Uterus (tissue), 3 donors: ENCODE measurements at regions not wholly inside any gene's neighbourhood (a gene's known extent, or its start where the extent isn't known, plus 50 kb on each side); places are given as distances from the start of the nearest gene placed in this dataset.

Experiments used
- DNase-seq, 2 donors: peaks; one replicate each; pipeline ENCODE4 v3.0.0-alpha.2; 2019 to 2020
- H3K27ac ChIP-seq, 2 donors: fragments of 200-600 bp; sonication (generic); 1 replicate in 1 of 2; 2 replicates in 1 of 2; pipeline ENCODE4 v1.5.1; 2016 to 2018
- H3K27me3 ChIP-seq, 2 donors: fragments of 200-600 bp; sonication (generic); one replicate each; pipeline ENCODE4 v1.5.1; 2018 to 2019; ENCODE audit warnings: control low read depth in 1 of 2
- H3K36me3 ChIP-seq, 2 donors: fragments of 200-600 bp; sonication (generic); one replicate each; pipeline ENCODE4 v1.5.1; 2019; ENCODE audit warnings: control low read depth in 1 of 2
- H3K4me1 ChIP-seq, 2 donors: fragments of 200-600 bp; sonication (generic); one replicate each; pipeline ENCODE4 v1.5.1; 2018 to 2019; ENCODE audit warnings: control low read depth in 1 of 2
- H3K4me3 ChIP-seq, 2 donors: fragments of 200-600 bp; sonication (generic); 1 replicate in 1 of 2; 2 replicates in 1 of 2; pipeline ENCODE4 v1.5.1; 2018 to 2019; ENCODE audit warnings: mild to moderate bottlenecking in 1 of 2
- H3K9me3 ChIP-seq, 2 donors: fragments of 200-600 bp; sonication (generic); one replicate each; pipeline ENCODE4 v1.5.1; 2019; ENCODE audit warnings: control low read depth in 1 of 2
- CTCF ChIP-seq, 4 experiments: fragments of 200-600 bp in 2 of 4; fragments of 450-650 bp in 2 of 4; sonication (generic) in 2 of 4; IDR thresholded peaks; one replicate each; pipeline ENCODE4 v1.5.1; 2016 to 2019; ENCODE audit warnings: antibody characterized with exemption in 4 of 4, mild to moderate bottlenecking in 2 of 4, moderate library complexity in 1 of 4
- POLR2A ChIP-seq, 2 donors: fragments of 450-650 bp; IDR thresholded peaks; one replicate each; pipeline ENCODE4 v1.6.1; 2016; ENCODE audit warnings: antibody characterized with exemption in 2 of 2, mild to moderate bottlenecking in 1 of 2, moderate library complexity in 1 of 2
- intact Hi-C: fragments of 100-400 bp; cut with DNase I; formaldehyde crosslinking; loops from one replicate; pipeline ENCODE4 v1.15.1; 2023; ENCODE audit warnings: low total_unique reads
- donor health status: DM: yes; HTN: yes; CAD: no.

GRCh38 chr1:14108356-14109275 is 408.6 kb downstream of the PRDM2 start:
- intact Hi-C loops = no loop called here
- no peaks in the 10 kb centered on the region for H3K9me3 ChIP-seq
- no peaks in the 10 kb centered on the region for H3K36me3 ChIP-seq
- H3K27me3 ChIP-seq = no peaks in the 10 kb centered on the region
- no peaks in the 10 kb centered on the region for H3K4me1 ChIP-seq
- no peak for DNase-seq
- TF ChIP-seq CTCF (IDR thresholded peaks at IDR 0.05) = no peak
- no peak for TF ChIP-seq POLR2A (IDR thresholded peaks at IDR 0.05)
- H3K27ac ChIP-seq = no peak overlapping the region
- no peak overlapping the region for H3K4me3 ChIP-seq

GRCh38 chr1:14109276-14109635 is 409.3 kb downstream of the PRDM2 start:
- H3K27ac ChIP-seq = no peak overlapping the region
- intact Hi-C loops = no loop called here

GRCh38 chr1:14110040-14110439 is 410.1 kb downstream of the PRDM2 start:
- H3K27me3 ChIP-seq = no peaks in the 10 kb centered on the region
- no peak overlapping the region for H3K27ac ChIP-seq
- no peaks in the 10 kb centered on the region for H3K36me3 ChIP-seq
- no peaks in the 10 kb centered on the region for H3K4me1 ChIP-seq
- TF ChIP-seq CTCF (IDR thresholded peaks at IDR 0.05) = no peak
- TF ChIP-seq POLR2A (IDR thresholded peaks at IDR 0.05) = no peak
- no peak overlapping the region for H3K4me3 ChIP-seq
- intact Hi-C loops = no loop called here
- no peak for DNase-seq
- H3K9me3 ChIP-seq = no peaks in the 10 kb centered on the region

More at GRCh38 chr1:14109276-14109635, 409.3 kb downstream of the PRDM2 start:
- Histone ChIP-seq H3K27me3 (no peaks in the 10 kb centered on the region), H3K4me3 (no peak overlapping the region), H3K4me1 (no peaks in the 10 kb centered on the region), H3K9me3 (no peaks in the 10 kb centered on the region), H3K36me3 (no peaks in the 10 kb centered on the region)
- DNase-seq = no peak
- no peak for TF ChIP-seq CTCF (IDR thresholded peaks at IDR 0.05)
- no peak for TF ChIP-seq POLR2A (IDR thresholded peaks at IDR 0.05)

- TF ChIP-seq POLR2A (IDR thresholded peaks at IDR 0.05) (no peak), CTCF (IDR thresholded peaks at IDR 0.05) (no peak)
- Histone ChIP-seq H3K27me3 (no peaks in the 10 kb centered on the region), H3K4me3 (no peak overlapping the region), H3K36me3 (no peaks in the 10 kb centered on the region), H3K27ac (no peak overlapping the region), H3K4me1 (no peaks in the 10 kb centered on the region), H3K9me3 (no peaks in the 10 kb centered on the region)
- intact Hi-C loops = no loop called here
- no peak for DNase-seq
These were observed 411.1 kb downstream of the PRDM2 start for GRCh38 chr1:14111121-14111520.

- intact Hi-C loops = no loop called here
- no peaks in the 10 kb centered on the region for H3K9me3 ChIP-seq
- no peak for DNase-seq
- H3K4me1 ChIP-seq = no peaks in the 10 kb centered on the region
- H3K36me3 ChIP-seq = no peaks in the 10 kb centered on the region
- H3K4me3 ChIP-seq = no peak overlapping the region
- TF ChIP-seq CTCF (IDR thresholded peaks at IDR 0.05) (no peak), POLR2A (IDR thresholded peaks at IDR 0.05) (no peak)
- H3K27me3 ChIP-seq = no peaks in the 10 kb centered on the region
- no peak overlapping the region for H3K27ac ChIP-seq
These were observed 412.6 kb downstream of the PRDM2 start for GRCh38 chr1:14112613-14113012.
